GM23338 (cell line): ENCODE measurements at regions not wholly inside any gene's neighbourhood (a gene's known extent, or its start where the extent isn't known, plus 50 kb on each side); places are given as distances from the start of the nearest gene placed in this dataset.

Experiments
- CREB1 ChIP-seq: fragments of 250-450 bp; sonication (Bioruptor Pico); IDR thresholded peaks from 2 replicates; pipeline ENCODE4 v1.5.0; 2020; ENCODE audit warnings: low read depth, mild to moderate bottlenecking, moderate library complexity
- EZH2 ChIP-seq: fragments of 200-600 bp; sonication (generic); IDR thresholded peaks from one replicate; pipeline ENCODE4 v1.8.0; 2017; ENCODE audit warnings: antibody characterized with exemption, mild to moderate bottlenecking, low read depth; ENCODE audit not compliant: unreplicated experiment
- EZH2phosphoT487 ChIP-seq: fragments of 200-600 bp; sonication (generic); IDR thresholded peaks from one replicate; pipeline ENCODE4 v1.8.1; 2018; ENCODE audit warnings: antibody characterized with exemption; ENCODE audit not compliant: unreplicated experiment
- JUNB ChIP-seq: IDR thresholded peaks from one replicate; pipeline ENCODE4 v1.6.1; 2016; ENCODE audit warnings: antibody characterized with exemption; ENCODE audit not compliant: unreplicated experiment
- NANOG ChIP-seq: IDR thresholded peaks from 2 replicates; pipeline ENCODE4 v1.6.1; 2016; ENCODE audit warnings: antibody characterized with exemption, borderline replicate concordance
- POLR2AphosphoS5 ChIP-seq: IDR thresholded peaks from 2 replicates; pipeline ENCODE4 v1.6.1; 2016; ENCODE audit warnings: antibody characterized with exemption, low read depth
- STAT1 ChIP-seq: IDR thresholded peaks from one replicate; pipeline ENCODE4 v1.6.1; 2016; ENCODE audit warnings: antibody characterized with exemption; ENCODE audit not compliant: unreplicated experiment
- ZNF114 ChIP-seq: fragments of 250-450 bp; sonication (Bioruptor Pico); IDR thresholded peaks from 2 replicates; pipeline ENCODE4 v1.5.0; 2020; ENCODE audit warnings: mild to moderate bottlenecking, moderate library complexity
- ZNF331 ChIP-seq: fragments of 250-450 bp; sonication (Bioruptor Pico); IDR thresholded peaks from 2 replicates; pipeline ENCODE4 v1.5.0; 2020; ENCODE audit warnings: low read depth, mild to moderate bottlenecking, moderate library complexity
- TF ChIP-seq, protein P1 (sequence below), 2 experiments: fragments of 200-600 bp in 1 of 2; sonication (generic) in 1 of 2; conservative IDR thresholded peaks; 2 replicates each; pipeline versions ENCODE4 v1.5.1 to v1.6.1; 2016 to 2017; ENCODE audit warnings: antibody characterized with exemption in 2 of 2, low read depth in 2 of 2, mild to moderate bottlenecking in 2 of 2, moderate library complexity in 1 of 2
- TF ChIP-seq, protein P2 (sequence below): IDR thresholded peaks from one replicate; pipeline ENCODE4 v1.6.1; 2018; ENCODE audit warnings: antibody characterized with exemption; ENCODE audit not compliant: unreplicated experiment
- TF ChIP-seq, protein P3 (sequence below): IDR thresholded peaks from 2 replicates; pipeline ENCODE4 v1.6.1; 2016; ENCODE audit warnings: antibody characterized with exemption
- TF ChIP-seq, protein P4 (sequence below): fragments of 250-450 bp; sonication (Bioruptor Pico); IDR thresholded peaks from 2 replicates; pipeline ENCODE4 v1.5.0; 2020; ENCODE audit warnings: mild to moderate bottlenecking, moderate library complexity

DNA sequence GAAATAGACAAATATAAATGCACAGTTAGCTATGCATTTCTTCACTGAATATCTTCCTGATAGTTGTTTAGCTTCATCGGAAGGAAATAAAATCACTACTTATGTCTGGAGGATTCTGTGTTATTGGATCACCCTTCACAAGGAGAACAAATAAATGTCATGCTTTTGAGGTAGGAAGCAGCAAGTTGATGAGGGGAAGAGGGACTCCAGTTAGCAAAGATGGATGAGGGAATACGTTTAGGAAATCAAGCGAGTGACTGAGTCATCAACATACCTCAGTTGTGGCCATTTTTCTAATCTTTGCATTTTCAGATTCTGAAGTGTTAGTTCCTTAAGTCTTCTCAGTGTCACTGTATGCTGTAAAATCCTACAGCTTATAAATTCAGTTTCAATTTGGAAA is 456.2 kb downstream of the EPHA4 start:
- TF ChIP-seq, protein P1, sequence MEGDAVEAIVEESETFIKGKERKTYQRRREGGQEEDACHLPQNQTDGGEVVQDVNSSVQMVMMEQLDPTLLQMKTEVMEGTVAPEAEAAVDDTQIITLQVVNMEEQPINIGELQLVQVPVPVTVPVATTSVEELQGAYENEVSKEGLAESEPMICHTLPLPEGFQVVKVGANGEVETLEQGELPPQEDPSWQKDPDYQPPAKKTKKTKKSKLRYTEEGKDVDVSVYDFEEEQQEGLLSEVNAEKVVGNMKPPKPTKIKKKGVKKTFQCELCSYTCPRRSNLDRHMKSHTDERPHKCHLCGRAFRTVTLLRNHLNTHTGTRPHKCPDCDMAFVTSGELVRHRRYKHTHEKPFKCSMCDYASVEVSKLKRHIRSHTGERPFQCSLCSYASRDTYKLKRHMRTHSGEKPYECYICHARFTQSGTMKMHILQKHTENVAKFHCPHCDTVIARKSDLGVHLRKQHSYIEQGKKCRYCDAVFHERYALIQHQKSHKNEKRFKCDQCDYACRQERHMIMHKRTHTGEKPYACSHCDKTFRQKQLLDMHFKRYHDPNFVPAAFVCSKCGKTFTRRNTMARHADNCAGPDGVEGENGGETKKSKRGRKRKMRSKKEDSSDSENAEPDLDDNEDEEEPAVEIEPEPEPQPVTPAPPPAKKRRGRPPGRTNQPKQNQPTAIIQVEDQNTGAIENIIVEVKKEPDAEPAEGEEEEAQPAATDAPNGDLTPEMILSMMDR (conservative IDR thresholded peaks at IDR 0.05; ENCODE audit: low read depth in 2 of 2) = no peak
- TF ChIP-seq, protein P2, sequence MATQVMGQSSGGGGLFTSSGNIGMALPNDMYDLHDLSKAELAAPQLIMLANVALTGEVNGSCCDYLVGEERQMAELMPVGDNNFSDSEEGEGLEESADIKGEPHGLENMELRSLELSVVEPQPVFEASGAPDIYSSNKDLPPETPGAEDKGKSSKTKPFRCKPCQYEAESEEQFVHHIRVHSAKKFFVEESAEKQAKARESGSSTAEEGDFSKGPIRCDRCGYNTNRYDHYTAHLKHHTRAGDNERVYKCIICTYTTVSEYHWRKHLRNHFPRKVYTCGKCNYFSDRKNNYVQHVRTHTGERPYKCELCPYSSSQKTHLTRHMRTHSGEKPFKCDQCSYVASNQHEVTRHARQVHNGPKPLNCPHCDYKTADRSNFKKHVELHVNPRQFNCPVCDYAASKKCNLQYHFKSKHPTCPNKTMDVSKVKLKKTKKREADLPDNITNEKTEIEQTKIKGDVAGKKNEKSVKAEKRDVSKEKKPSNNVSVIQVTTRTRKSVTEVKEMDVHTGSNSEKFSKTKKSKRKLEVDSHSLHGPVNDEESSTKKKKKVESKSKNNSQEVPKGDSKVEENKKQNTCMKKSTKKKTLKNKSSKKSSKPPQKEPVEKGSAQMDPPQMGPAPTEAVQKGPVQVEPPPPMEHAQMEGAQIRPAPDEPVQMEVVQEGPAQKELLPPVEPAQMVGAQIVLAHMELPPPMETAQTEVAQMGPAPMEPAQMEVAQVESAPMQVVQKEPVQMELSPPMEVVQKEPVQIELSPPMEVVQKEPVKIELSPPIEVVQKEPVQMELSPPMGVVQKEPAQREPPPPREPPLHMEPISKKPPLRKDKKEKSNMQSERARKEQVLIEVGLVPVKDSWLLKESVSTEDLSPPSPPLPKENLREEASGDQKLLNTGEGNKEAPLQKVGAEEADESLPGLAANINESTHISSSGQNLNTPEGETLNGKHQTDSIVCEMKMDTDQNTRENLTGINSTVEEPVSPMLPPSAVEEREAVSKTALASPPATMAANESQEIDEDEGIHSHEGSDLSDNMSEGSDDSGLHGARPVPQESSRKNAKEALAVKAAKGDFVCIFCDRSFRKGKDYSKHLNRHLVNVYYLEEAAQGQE = no peak
- no peak for TF ChIP-seq POLR2AphosphoS5
- no peak for TF ChIP-seq EZH2
- no peak for TF ChIP-seq JUNB
- no peak for TF ChIP-seq ZNF114 (CRISPR knock-in tag)
- no peak for TF ChIP-seq NANOG
- no peak for TF ChIP-seq CREB1 (CRISPR knock-in tag)
- TF ChIP-seq EZH2phosphoT487 = no peak
- TF ChIP-seq, protein P3, sequence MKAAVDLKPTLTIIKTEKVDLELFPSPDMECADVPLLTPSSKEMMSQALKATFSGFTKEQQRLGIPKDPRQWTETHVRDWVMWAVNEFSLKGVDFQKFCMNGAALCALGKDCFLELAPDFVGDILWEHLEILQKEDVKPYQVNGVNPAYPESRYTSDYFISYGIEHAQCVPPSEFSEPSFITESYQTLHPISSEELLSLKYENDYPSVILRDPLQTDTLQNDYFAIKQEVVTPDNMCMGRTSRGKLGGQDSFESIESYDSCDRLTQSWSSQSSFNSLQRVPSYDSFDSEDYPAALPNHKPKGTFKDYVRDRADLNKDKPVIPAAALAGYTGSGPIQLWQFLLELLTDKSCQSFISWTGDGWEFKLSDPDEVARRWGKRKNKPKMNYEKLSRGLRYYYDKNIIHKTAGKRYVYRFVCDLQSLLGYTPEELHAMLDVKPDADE = no peak
- no peak for TF ChIP-seq ZNF331
- TF ChIP-seq, protein P4, sequence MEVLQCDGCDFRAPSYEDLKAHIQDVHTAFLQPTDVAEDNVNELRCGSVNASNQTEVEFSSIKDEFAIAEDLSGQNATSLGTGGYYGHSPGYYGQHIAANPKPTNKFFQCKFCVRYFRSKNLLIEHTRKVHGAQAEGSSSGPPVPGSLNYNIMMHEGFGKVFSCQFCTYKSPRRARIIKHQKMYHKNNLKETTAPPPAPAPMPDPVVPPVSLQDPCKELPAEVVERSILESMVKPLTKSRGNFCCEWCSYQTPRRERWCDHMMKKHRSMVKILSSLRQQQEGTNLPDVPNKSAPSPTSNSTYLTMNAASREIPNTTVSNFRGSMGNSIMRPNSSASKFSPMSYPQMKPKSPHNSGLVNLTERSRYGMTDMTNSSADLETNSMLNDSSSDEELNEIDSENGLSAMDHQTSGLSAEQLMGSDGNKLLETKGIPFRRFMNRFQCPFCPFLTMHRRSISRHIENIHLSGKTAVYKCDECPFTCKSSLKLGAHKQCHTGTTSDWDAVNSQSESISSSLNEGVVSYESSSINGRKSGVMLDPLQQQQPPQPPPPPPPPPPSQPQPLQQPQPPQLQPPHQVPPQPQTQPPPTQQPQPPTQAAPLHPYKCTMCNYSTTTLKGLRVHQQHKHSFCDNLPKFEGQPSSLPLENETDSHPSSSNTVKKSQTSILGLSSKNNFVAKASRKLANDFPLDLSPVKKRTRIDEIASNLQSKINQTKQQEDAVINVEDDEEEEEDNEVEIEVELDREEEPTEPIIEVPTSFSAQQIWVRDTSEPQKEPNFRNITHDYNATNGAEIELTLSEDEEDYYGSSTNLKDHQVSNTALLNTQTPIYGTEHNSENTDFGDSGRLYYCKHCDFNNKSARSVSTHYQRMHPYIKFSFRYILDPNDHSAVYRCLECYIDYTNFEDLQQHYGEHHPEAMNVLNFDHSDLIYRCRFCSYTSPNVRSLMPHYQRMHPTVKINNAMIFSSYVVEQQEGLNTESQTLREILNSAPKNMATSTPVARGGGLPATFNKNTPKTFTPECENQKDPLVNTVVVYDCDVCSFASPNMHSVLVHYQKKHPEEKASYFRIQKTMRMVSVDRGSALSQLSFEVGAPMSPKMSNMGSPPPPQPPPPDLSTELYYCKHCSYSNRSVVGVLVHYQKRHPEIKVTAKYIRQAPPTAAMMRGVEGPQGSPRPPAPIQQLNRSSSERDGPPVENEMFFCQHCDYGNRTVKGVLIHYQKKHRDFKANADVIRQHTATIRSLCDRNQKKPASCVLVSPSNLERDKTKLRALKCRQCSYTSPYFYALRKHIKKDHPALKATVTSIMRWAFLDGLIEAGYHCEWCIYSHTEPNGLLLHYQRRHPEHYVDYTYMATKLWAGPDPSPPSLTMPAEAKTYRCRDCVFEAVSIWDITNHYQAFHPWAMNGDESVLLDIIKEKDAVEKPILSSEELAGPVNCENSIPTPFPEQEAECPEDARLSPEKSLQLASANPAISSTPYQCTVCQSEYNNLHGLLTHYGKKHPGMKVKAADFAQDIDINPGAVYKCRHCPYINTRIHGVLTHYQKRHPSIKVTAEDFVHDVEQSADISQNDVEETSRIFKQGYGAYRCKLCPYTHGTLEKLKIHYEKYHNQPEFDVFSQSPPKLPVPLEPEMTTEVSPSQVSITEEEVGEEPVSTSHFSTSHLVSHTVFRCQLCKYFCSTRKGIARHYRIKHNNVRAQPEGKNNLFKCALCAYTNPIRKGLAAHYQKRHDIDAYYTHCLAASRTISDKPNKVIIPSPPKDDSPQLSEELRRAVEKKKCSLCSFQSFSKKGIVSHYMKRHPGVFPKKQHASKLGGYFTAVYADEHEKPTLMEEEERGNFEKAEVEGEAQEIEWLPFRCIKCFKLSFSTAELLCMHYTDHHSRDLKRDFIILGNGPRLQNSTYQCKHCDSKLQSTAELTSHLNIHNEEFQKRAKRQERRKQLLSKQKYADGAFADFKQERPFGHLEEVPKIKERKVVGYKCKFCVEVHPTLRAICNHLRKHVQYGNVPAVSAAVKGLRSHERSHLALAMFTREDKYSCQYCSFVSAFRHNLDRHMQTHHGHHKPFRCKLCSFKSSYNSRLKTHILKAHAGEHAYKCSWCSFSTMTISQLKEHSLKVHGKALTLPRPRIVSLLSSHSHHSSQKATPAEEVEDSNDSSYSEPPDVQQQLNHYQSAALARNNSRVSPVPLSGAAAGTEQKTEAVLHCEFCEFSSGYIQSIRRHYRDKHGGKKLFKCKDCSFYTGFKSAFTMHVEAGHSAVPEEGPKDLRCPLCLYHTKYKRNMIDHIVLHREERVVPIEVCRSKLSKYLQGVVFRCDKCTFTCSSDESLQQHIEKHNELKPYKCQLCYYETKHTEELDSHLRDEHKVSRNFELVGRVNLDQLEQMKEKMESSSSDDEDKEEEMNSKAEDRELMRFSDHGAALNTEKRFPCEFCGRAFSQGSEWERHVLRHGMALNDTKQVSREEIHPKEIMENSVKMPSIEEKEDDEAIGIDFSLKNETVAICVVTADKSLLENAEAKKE (CRISPR knock-in tag) = no peak
- no peak for TF ChIP-seq STAT1
